Stimulated activated CD4-positive, alpha-beta T cell treated with anti-CD3 and anti-CD28 coated beads, Interleukin-1b, Interleukin-23, amount 100 ng/mL, for 4 hours (primary cell): ENCODE measurements at regions not wholly inside any gene's neighbourhood (a gene's known extent, or its start where the extent isn't known, plus 50 kb on each side); places are given as distances from the start of the nearest gene placed in this dataset.
"Not testable (repeated sequence)": the region's sequence is repeated elsewhere in the genome, so short reads cannot be mapped to it uniquely, and the experiment has no call there.

Source experiments
- DNase-seq, 2 donors: peaks; one replicate each; pipeline ENCODE4 v3.0.0-alpha.2; 2020; ENCODE audit warnings: low read depth in 2 of 2

DNA sequence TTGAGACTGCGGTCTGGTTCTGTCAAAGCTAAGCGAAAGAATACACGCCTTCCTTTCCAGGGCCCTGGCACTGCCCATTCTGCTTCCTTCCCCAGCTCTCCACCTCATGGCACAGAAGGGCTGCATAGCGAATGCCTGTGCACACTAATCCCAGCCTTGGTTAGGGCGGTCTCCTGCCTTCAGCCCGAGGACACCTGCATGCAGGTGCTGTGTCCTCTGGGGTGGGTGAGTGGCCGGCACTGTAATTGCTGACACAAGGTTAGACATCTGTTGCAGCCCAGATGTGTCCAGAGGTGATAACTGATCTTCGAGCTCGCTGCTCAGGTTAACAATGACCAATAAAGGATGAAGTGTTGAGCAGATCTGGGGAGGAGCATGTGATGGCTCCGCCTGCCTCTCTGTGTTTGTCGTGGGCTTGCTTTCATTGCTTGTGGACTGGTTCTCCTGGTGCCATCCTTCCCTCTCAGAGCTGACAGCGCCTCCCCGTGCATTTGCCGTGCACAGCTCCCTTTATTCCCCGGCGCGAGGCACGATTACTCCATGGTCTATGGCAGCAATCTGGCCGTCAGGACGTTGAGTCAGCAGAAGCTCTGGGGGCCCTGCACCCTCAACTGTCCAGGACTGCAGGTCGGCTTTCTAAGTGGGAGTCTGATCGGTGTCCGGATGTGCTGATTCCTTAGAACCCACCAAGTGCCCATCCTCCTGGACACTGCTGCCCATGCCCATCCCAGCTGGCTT, 1088.2 kb downstream of the BRD1 start:
- DNase-seq: no peak

DNA sequence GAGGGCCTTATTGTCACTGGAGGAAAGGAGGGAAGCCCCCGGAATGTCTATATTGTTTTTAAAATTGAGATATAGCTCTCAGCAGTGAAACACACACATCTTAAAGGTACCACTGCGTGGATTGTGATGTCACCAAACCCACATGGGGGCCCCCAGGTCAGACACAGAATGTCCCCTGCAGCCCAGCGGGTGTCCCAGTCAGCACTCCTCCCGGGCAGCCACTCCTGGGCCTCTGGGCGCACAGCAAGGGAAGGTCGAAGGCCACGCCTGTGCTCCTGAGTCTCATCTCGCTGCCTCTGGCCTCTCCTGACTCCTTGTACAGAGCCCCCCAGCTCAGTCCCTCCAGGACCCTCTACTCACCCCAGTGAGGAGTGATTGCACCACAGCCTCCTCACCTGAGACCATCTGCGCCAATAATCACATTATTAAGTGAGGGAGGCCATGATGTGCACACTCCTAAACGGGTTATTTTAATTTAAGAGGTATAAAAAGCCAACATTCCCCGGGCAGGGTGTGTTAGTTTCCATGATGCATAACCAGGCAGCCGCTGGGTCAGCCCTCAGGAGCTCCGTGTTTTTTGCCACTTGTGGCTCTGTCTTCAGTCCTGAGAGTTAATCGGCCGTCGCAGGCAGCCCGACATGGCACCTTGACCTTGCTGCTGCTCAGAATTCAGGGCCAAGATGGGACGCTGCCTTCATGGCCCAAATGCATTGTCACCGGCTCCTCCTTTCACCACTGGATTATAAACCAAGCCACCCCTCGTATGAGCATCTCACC, 1089.3 kb downstream of the BRD1 start:
- no peak for DNase-seq

DNA sequence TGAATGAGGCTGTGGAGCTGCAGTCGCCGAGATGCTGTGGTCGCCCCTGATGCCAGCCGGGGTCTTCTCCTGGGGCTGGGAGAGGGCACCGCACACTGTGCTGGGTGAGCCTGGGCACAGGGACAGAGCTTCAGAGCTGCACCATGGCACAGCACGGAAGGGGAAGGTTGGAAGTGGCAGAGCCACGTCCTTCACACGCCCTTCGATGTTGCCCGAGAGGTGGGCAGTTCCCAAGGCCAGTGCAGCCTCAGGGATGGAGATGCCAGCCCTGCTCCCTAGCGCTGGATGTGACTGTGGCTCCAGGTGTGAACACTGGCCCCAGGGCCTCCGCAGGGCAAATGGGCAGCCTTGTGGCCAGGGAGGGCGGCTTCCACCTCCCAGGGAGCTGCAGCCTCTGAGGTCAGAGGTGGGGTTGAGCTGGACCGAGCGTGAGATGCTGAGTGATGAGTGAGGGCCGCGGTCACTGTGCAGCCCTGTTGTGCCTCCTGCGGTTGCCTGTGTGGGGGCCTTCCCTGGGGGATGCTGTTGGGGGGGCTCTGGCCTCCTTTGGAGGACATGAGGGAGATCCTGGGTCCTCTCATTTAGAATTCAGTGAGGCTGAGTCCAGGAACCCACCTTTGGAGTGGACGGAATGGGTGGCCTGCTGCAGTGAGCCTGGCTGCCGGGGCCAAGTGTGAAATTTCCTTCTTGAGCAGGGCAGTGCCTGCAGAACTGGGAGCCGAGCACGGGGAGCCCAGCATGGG, 1090.0 kb downstream of the BRD1 start:
- DNase-seq: no peak

- DNase-seq: no peak
Observed at GRCh38 chr22:48736593-48737460, 1090.8 kb downstream of the BRD1 start.

DNA sequence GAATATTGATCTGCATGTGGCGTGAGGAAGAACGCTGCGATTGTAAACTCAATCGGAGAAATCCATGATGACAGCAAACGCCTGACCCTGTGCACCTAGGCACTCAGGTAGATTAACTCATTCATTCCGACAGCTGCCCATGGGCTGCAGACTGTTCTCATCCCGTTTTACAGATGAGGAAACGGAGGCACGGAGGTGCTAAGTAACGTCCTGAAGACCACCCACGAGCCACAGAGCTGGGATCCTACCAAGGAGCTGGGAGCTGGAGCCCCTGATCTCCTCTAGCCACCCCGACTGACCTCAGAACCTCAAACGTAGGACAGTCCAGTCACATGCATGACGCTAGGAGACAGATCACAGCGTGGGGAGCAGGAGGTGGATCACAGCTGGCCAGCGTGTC, 1092.7 kb downstream of the BRD1 start:
- DNase-seq: no peak

DNA sequence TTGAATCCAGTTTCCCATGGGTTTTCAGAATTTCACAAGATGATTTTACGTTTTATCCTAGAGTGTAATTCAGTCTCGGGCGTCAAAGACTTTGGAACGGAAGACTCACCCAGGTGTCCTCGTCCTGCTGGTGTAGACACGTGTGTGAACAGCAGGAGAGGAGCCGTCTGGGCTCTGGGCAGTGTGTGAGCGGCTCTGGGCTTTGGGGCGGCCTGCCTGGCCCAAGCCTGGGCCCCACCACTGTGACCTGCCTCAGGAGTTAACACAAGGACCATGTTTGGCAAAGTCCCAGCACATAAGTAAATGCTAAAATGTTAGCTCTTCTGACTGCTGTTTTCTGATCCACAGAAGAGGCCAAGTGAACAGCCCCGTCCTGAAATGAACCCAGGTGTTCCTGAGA, 1093.3 kb downstream of the BRD1 start:
- no peak for DNase-seq

DNA sequence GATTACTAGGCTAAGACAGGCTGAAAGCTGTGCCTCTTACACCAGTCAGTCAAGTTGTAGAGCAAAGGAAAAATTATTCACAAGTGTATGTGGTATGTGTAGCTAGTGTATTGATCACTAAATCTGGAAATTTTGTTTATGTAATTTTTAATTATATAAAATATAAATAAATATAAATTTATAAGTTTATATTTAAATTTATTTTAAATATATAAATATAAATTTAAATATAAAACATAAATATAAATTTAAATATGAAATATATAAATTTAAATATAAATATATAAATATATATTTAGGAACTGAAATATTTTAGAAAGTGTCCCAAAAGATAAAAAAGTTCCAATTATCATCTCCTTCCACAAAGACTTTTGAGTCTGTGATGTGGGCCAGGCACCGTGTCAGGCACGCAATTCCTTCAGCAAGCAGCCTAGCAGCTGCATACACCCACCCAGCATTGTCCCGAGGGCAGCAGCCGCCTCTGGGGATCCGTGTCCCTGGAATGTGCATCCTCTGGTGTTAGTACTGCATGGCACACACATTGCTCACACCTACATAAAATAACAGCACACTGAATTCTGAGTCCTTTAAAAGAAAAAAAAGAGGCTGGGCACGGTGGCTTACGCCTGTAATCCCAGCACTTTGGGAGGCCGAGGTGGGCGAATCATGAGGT, 1098.0 kb downstream of the BRD1 start:
- no peak for DNase-seq

GRCh38 chr22:48727454-48728058, 1100.1 kb downstream of the BRD1 start:
- DNase-seq: no peak

GRCh38 chr22:48724899-48725298, 1102.8 kb downstream of the BRD1 start:
- no peak for DNase-seq

GRCh38 chr22:48722661-48723060, 1105.0 kb downstream of the BRD1 start:
- DNase-seq: no peak

DNA sequence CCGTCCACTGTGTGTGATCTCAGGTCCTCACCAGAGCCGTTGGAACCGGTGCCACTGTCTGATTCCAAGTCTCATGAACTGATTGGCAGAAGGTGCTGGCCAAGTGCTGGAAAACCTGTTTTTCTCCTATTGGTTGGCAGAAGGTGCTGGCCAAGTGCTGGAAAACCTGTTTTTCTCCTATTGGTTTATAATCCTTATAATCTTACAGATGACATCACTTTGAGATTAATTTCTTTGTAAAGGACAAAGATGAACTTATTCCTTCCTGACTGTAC, 1106.3 kb downstream of the BRD1 start:
- DNase-seq: no peak

- no peak for DNase-seq
Observed at GRCh38 chr22:48720662-48721394, 1106.8 kb downstream of the BRD1 start.

DNA sequence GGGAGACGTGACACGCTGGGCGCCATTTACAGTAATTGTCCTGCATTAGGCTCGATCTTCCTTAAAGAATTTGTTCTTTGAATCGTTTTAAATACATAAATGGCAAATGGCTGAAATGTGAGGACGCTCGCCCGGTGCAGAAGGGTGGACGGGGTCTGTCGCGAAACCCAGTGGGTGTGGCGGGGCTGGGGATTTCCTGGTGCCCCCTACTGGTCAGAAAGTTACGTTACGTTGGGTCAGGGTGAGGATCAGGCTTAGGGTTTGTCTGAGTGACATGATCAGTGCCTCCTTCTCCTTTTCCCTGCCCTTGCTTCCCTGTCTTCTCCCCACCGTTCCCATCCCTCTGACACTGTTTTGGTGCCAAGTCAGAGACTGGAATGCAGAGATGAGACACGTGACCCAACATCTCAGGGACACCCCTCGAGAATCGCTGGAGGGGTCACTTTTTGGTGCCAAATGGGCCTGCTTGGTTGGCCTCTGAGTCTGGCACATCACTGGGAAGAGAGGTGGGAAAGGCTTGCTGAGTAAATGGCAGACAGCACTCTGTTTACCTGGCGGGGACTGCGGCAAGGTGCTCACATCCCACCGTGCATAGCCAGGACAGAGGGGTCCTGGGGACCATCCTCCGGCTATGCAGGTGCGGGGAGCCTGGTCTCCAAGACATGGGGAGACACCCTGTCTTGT, 1107.6 kb downstream of the BRD1 start:
- DNase-seq: no peak

DNA sequence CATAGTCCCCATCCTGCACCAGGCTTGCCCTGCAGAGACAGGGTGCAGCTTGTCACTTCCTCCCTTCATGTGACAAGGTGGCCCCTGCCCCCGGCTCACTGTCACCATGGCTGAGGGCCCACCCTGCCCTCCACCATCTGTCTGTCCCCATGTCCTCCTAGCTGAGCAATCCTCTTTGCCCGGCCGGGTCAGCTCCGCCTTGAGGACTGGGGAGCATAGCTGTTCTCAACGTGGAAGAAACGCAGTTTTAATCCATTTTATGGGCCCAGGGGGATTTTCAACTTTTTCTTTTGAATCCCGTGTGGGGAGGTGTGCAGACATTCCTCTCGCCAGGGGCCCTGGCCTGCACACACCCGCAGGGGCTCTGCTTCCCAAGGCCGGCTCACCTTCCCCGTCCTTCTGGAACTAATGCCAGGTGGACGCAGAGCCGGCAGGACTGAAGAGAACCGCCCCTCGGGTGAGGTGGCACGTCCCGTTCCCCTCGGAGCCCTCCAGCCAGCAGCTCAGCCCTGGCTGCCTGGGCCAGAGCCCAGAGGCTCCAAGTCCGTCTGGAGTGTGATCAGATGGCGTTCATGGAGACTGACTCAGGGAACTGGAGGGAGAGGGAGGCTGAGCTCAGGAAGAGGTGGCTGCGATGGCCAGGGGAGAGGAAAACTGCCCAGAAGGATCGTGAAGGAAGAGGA, 1108.7 kb downstream of the BRD1 start:
- DNase-seq: no peak

DNA sequence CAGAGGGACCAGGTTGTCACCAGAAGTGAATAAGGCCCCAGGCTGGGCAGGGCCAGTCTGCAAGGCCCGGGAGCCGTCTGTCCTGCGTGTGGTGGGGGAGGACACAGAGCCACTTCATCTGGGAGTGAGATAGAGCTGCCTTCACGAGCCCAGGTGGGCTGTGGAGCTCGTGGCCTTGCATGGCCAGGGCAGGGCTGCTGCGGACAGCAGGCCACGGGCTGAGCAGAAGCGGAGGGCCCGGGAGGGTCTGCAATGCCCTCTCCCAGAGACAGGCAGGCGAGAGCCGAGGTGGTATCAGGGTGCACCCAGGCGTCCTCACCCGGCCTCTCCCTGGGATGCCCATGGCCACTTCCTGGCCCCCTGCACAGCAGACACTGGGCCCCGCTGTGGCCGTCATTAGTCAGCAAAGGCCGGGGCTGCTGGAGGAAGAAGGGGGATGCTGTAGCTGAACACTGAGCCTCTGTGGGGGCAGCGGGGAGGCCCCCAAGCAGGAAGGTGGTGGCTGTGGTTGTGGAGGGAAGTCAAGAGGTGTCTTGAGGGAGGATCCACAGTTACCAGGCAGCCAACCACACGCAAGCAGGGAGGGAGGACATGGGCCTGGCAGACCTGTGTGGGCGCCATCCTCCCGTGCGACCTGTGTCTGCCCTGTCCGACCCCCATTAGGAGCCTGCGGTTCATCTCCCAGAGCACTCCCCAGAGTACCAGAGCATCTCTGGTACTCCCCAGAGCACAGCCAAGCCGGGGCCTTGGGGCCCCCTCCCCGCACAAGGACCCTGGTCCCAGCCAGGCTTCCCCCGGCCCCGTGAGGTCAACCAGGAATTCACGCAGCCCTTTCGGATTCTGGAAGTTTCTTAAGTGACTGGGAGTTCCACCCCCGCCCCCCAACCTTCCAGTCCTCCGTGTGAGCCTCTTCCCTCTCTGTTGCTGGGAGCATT, 1109.5 kb downstream of the BRD1 start:
- DNase-seq: no peak

DNA sequence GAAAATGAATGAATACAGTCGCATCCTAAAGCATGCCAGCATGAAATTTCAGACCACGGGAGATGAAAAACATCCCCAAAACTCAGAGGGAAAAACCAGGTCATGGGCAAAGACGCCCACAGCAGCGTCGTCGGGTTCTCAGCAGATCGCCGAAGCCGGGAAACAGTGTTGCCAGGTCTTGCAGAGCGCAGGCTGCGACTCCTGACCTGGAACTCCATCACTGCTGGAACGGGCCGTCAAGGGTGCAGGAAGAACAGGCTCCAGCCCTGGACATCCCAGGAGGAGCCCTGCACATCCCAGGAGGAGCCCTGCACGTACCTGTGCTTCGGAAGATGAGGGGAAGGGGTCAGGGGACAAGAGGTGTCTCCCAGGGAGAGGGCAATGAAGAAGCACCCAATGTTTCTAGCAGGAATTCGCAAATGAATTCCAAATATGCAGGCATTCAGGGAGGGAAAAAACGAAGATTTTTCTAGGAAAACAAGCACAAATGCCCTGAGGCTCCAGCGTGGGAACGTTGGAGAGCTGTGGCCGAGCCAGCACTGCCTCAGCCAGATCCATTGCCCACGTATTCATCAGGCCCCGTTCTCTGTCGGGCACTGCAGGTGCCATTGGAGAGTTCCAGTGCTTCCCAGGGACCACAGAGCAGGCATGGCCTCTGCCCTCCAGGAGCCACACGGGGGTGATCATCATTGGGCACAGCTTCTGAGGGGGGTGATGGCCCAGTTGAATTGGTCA, 1110.4 kb downstream of the BRD1 start:
- DNase-seq: no peak

- not testable (repeated sequence) for DNase-seq
Observed at GRCh38 chr22:48716154-48716553, 1111.5 kb downstream of the BRD1 start.
